Activated CD4-positive, alpha-beta T cell treated with anti-CD3 and anti-CD28 coated beads, Interleukin-2, Interleukin-6, amounts not matched to agents 100 ng/mL and 50 ng/mL, durations not matched to agents 16 hours and 8 hours (primary cell): ENCODE measurements at regions not wholly inside any gene's neighbourhood (a gene's known extent, or its start where the extent isn't known, plus 50 kb on each side); places are given as distances from the start of the nearest gene placed in this dataset.

Experiments used
- DNase-seq: peaks from one replicate; pipeline ENCODE4 v3.0.0-alpha.2; 2020

GRCh38 chr16:62933929-62934328, 897.7 kb upstream of the CDH8 start:
- DNase-seq, result no peak

- DNase-seq, result no peak
These were observed 893.4 kb upstream of the CDH8 start for GRCh38 chr16:62929593-62929992.

- no peak for DNase-seq
These were observed 890.9 kb upstream of the CDH8 start for GRCh38 chr16:62927122-62927521.

- no peak for DNase-seq
These were observed 890.0 kb upstream of the CDH8 start for GRCh38 chr16:62926121-62926801.

- no peak for DNase-seq
These were observed 885.7 kb upstream of the CDH8 start for GRCh38 chr16:62921904-62922303.

GRCh38 chr16:62913924-62914323, 877.7 kb upstream of the CDH8 start:
- no peak for DNase-seq

- DNase-seq, result no peak
These were observed 877.1 kb upstream of the CDH8 start for GRCh38 chr16:62913333-62913732.

GRCh38 chr16:62909597-62909996, 873.4 kb upstream of the CDH8 start:
- DNase-seq, result no peak

GRCh38 chr16:62907562-62907961, 871.3 kb upstream of the CDH8 start:
- DNase-seq, result no peak

GRCh38 chr16:62903961-62904502, 867.8 kb upstream of the CDH8 start:
- DNase-seq, result no peak

GRCh38 chr16:62899737-62900136, 863.5 kb upstream of the CDH8 start:
- DNase-seq, result no peak

GRCh38 chr16:62889097-62889496, 852.9 kb upstream of the CDH8 start:
- DNase-seq, result no peak

GRCh38 chr16:62883509-62883908, 847.3 kb upstream of the CDH8 start:
- DNase-seq, result no peak

- no peak for DNase-seq
These were observed 846.4 kb upstream of the CDH8 start for GRCh38 chr16:62882552-62883221.

GRCh38 chr16:62876133-62876532, 839.9 kb upstream of the CDH8 start:
- no peak for DNase-seq

- no peak for DNase-seq
These were observed 836.1 kb upstream of the CDH8 start for GRCh38 chr16:62872339-62872738.

GRCh38 chr16:62870554-62870953, 834.3 kb upstream of the CDH8 start:
- DNase-seq, result no peak

GRCh38 chr16:62869837-62870236, 833.6 kb upstream of the CDH8 start:
- DNase-seq, result no peak

- no peak for DNase-seq
These were observed 826.9 kb upstream of the CDH8 start for GRCh38 chr16:62863139-62863538.

- no peak for DNase-seq
These were observed 817.6 kb upstream of the CDH8 start for GRCh38 chr16:62853887-62854286.

GRCh38 chr16:62846399-62847057, 810.3 kb upstream of the CDH8 start:
- no peak for DNase-seq

GRCh38 chr16:62832214-62832613, 796.0 kb upstream of the CDH8 start:
- DNase-seq, result no peak

GRCh38 chr16:62831235-62831850, 795.1 kb upstream of the CDH8 start:
- DNase-seq, result no peak

- no peak for DNase-seq
These were observed 793.4 kb upstream of the CDH8 start for GRCh38 chr16:62829607-62830006.
